Stomach (tissue), 8 donors: ENCODE measurements at regions not wholly inside any gene's neighbourhood (a gene's known extent, or its start where the extent isn't known, plus 50 kb on each side); places are given as distances from the start of the nearest gene placed in this dataset.
A peak's percentile ranks its signal among the peaks of the same experiment; 100 is the strongest.

Source experiments
- DNase-seq, 2 donors: peaks; one replicate each; pipeline versions ENCODE4 v3.0.0 to v3.0.0-alpha.2; 2013 to 2019
- H3K27ac ChIP-seq, 5 donors: fragments of 200-600 bp in 4 of 5; sonication (generic) in 4 of 5; one replicate each; pipeline ENCODE4 v1.5.1; 2013 to 2019; ENCODE audit warnings: mild to moderate bottlenecking in 1 of 5, moderate library complexity in 1 of 5
- H3K27me3 ChIP-seq, 3 donors: fragments of 200-600 bp; sonication (generic); one replicate each; pipeline ENCODE4 v1.5.1; 2017 to 2019; ENCODE audit warnings: mixed run types in 1 of 3
- H3K36me3 ChIP-seq, 4 donors: fragments of 200-600 bp; sonication (generic); 1 replicate in 3 of 4; 2 replicates in 1 of 4; pipeline ENCODE4 v1.5.1; 2016 to 2019
- H3K4me1 ChIP-seq, 4 donors: fragments of 200-600 bp; sonication (generic); one replicate each; pipeline ENCODE4 v1.5.1; 2016 to 2019
- H3K4me3 ChIP-seq, 4 donors: fragments of 200-600 bp; sonication (generic) in 3 of 4; one replicate each; pipeline ENCODE4 v1.5.1; 2016 to 2019; ENCODE audit warnings: mild to moderate bottlenecking in 1 of 4
- H3K9me3 ChIP-seq, 4 donors: fragments of 200-600 bp; sonication (generic); one replicate each; pipeline ENCODE4 v1.5.1; 2016 to 2019
- EP300 ChIP-seq: sonication (generic); formaldehyde crosslinking; IDR thresholded peaks from one replicate; pipeline ENCODE4 v1.6.1; 2017; ENCODE audit warnings: antibody characterized with exemption
- POLR2A ChIP-seq, 4 donors: fragments of 450-650 bp; IDR thresholded peaks; one replicate each; pipeline ENCODE4 v1.6.1; 2016; ENCODE audit warnings: antibody characterized with exemption in 4 of 4, control low read depth in 2 of 4, mild to moderate bottlenecking in 1 of 4, moderate library complexity in 1 of 4
- POLR2AphosphoS5 ChIP-seq, 3 donors: sonication (generic); formaldehyde crosslinking; IDR thresholded peaks; one replicate each; pipeline ENCODE4 v1.6.1; 2016; ENCODE audit warnings: antibody characterized with exemption in 3 of 3
- WGBS, 5 donors: extraction: QIAGEN DNeasy Blood & Tissue Kit in 3 of 5; methylation state at CpG; one replicate each; pipeline versions ENCODE4 v1.1.5 to v1.1.7; 2013 to 2018; 5-methylcytosine and 5-hydroxymethylcytosine counted together
- intact Hi-C: fragments of 100-400 bp; cut with DNase I; formaldehyde crosslinking; loops from one replicate; pipeline ENCODE4 v1.15.1; 2023; ENCODE audit warnings: low total_unique reads
- TF ChIP-seq, protein P1 (sequence below), 7 experiments: fragments of 450-650 bp in 4 of 7; fragments of 200-600 bp in 3 of 7; sonication (generic) in 3 of 7; IDR thresholded peaks; one replicate each; pipeline ENCODE4 v1.5.1; 2016 to 2019; ENCODE audit warnings: antibody characterized with exemption in 7 of 7, control low read depth in 2 of 7, mild to moderate bottlenecking in 1 of 7
- donor health status: healthy with polysubstance abuse.
- donor health status: Bipolar disorder and iron deficiency.
- donor health status: healthy.

DNA sequence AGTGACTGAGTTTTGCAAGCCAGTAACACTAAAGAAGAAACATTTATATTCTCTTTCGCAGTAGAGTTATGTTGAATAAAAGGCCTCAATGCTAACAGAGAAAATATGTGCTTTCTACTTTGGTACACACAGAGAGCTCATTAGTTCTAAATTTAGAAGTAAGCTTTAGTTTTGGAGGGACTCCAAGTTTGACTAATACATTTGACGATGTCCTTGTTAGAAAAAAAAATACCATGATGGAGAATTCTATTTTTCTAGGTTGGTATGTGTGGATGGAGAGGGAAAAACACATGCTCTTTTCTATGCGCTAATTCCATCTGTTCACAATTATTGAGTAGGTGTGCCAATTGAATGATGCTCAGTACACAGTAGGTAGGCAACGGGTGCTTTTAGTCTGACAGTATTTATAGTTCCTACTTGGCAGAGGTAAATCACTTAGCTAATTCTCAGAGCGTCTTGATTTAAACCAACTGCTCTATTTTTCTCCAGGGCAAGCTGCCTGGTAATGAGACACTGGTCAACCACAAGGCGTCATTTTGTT, 327.2 kb upstream of the AKR1E2 start:
- DNase-seq = peak in 1 of 2 donors; percentile 77
- no peaks in the 10 kb centered on the region for H3K27me3 ChIP-seq
- no peak overlapping the region for H3K4me3 ChIP-seq
- no peaks in the 10 kb centered on the region for H3K9me3 ChIP-seq
- intact Hi-C loops = no loop called here
- 26 to 40% (median 32%) methylated on average over 6 of the region's 6 CpGs for WGBS, 5 donors
- peaks cover 0 to 21% (median 15%) of the 10 kb centered on the region in 4 donors for H3K4me1 ChIP-seq
- H3K27ac ChIP-seq = peak overlapping the region in 4 of 5 donors; percentile 39 to 84 (median 73)
- peak in 1 of 3 donors; percentile 26 for TF ChIP-seq POLR2AphosphoS5 (IDR thresholded peaks at IDR 0.05)
- TF ChIP-seq, protein P1, sequence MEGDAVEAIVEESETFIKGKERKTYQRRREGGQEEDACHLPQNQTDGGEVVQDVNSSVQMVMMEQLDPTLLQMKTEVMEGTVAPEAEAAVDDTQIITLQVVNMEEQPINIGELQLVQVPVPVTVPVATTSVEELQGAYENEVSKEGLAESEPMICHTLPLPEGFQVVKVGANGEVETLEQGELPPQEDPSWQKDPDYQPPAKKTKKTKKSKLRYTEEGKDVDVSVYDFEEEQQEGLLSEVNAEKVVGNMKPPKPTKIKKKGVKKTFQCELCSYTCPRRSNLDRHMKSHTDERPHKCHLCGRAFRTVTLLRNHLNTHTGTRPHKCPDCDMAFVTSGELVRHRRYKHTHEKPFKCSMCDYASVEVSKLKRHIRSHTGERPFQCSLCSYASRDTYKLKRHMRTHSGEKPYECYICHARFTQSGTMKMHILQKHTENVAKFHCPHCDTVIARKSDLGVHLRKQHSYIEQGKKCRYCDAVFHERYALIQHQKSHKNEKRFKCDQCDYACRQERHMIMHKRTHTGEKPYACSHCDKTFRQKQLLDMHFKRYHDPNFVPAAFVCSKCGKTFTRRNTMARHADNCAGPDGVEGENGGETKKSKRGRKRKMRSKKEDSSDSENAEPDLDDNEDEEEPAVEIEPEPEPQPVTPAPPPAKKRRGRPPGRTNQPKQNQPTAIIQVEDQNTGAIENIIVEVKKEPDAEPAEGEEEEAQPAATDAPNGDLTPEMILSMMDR (IDR thresholded peaks at IDR 0.05) = no peak
- no peak for TF ChIP-seq EP300
- no peaks in the 10 kb centered on the region for H3K36me3 ChIP-seq

DNA sequence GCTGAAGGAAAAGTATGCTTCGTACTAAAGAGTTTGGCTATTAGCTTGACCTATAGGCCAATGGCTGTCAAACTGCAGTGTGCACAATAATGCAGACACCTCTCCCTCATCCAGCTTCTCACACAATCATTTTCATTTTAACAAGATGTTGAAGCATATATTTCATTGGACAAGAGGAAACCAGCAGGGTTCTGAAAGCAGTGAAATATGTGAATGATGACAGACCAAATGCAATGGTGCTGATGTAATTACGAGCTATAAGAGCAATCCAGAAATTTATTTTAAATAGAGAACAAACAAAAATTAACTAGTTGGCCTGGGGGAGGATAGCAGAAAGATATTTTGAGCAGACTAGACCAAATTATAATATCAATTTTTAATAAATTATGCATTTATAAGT, 331.5 kb upstream of the AKR1E2 start:
- Histone ChIP-seq H3K27ac (no peak overlapping the region), H3K36me3 (no peaks in the 10 kb centered on the region), H3K4me1 (peaks cover 0 to 14% (median 12%) of the 10 kb centered on the region in 4 donors), H3K4me3 (no peak overlapping the region), H3K9me3 (no peaks in the 10 kb centered on the region), H3K27me3 (no peaks in the 10 kb centered on the region)
- intact Hi-C loops = no loop called here
- TF ChIP-seq, protein P1 (IDR thresholded peaks at IDR 0.05) = no peak
- TF ChIP-seq POLR2A (IDR thresholded peaks at IDR 0.05) (no peak), EP300 (no peak), POLR2AphosphoS5 (IDR thresholded peaks at IDR 0.05) (no peak)
- no peak for DNase-seq
- 93 to 97% (median 95%) methylated on average over 2 of the region's 2 CpGs for WGBS, 5 donors

DNA sequence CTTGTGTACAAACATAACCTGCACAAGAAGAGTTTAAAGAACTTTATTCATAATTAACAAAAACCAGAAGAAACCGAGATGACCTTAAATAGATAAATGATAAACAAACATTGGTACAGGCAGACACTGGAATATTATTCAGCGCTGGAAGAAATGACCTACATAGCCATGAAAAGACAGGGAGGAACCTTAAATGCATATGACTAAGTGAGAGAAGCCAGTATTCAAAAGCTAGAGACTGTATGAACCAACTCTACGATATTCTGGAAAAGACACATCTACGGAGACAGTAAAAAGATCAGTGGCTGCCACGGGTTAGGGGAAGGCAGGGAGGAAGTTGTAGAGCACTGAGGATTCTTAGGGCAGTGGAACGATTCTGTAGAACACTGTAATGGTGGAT, 333.8 kb upstream of the AKR1E2 start:
- DNase-seq = no peak
- no peaks in the 10 kb centered on the region for H3K9me3 ChIP-seq
- no peaks in the 10 kb centered on the region for H3K4me1 ChIP-seq
- H3K4me3 ChIP-seq = no peak overlapping the region
- H3K36me3 ChIP-seq = no peaks in the 10 kb centered on the region
- H3K27me3 ChIP-seq = no peaks in the 10 kb centered on the region
- 88 to 91% (median 90%) methylated on average over 6 of the region's 6 CpGs for WGBS, 5 donors
- TF ChIP-seq, protein P1 (IDR thresholded peaks at IDR 0.05) = no peak
- TF ChIP-seq EP300 (no peak), POLR2A (IDR thresholded peaks at IDR 0.05) (no peak), POLR2AphosphoS5 (IDR thresholded peaks at IDR 0.05) (no peak)
- intact Hi-C loops = no loop called here
- H3K27ac ChIP-seq = no peak overlapping the region

DNA sequence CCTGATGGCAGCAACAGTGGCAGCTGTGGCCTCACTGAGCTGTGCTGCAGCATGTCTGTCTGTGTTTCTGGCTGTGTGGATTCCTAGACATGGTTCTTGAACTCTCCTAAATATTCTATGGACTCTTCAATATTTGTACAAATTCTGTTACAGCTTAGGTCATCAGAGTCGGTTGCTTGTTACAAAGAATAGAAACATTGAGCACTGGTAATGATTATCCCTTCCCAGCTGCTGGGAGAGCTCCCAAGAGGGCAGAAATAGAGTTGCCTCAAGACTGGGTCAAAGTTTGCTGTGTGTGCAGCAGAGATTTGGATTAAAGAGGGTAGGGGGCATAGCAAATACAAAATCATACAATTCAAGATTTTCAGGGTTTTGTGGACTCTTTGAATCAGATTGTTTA, 337.1 kb upstream of the AKR1E2 start:
- H3K9me3 ChIP-seq = no peaks in the 10 kb centered on the region
- no peaks in the 10 kb centered on the region for H3K4me1 ChIP-seq
- 17 to 44% (median 23%) methylated on average over 1 of the region's 1 CpG for WGBS, 5 donors
- H3K27me3 ChIP-seq = no peaks in the 10 kb centered on the region
- no peak overlapping the region for H3K4me3 ChIP-seq
- no peak overlapping the region for H3K27ac ChIP-seq
- intact Hi-C loops = no loop called here
- no peaks in the 10 kb centered on the region for H3K36me3 ChIP-seq
- no peak for DNase-seq
- no peak for TF ChIP-seq POLR2A (IDR thresholded peaks at IDR 0.05)
- no peak for TF ChIP-seq EP300
- TF ChIP-seq, protein P1 (IDR thresholded peaks at IDR 0.05) = no peak
- no peak for TF ChIP-seq POLR2AphosphoS5 (IDR thresholded peaks at IDR 0.05)
